HG03575 (cell line): ENCODE measurements at regions not wholly inside any gene's neighbourhood (a gene's known extent, or its start where the extent isn't known, plus 50 kb on each side); places are given as distances from the start of the nearest gene placed in this dataset.

Source experiments
- ATAC-seq: cut with Tn5 transposase; IDR thresholded peaks from one replicate; pipeline ENCODE4 v1.9.1; 2021; ENCODE audit not compliant: unreplicated experiment, insufficient number of reproducible peaks, low FRiP score; ENCODE audit errors: extremely low read depth

DNA sequence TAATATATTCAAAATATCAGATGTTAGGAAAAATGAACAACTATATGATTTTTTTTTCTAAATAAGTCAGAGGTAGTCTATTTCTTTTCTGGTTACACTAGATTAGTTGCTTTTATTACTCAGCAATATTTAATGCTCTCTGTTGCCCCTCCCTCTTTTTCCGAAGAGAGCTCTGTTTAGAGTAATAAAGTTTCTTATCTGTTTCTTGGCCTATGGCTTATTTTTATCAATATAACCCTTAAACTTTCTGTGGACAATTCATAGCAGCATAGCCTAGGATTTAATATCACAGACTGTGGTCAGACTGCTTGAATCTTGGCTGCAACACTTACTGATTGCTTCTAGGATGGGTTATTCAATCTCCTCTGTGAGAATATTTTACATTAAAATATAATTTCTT, 2315.4 kb upstream of the AGA start:
- ATAC-seq, result no peak

DNA sequence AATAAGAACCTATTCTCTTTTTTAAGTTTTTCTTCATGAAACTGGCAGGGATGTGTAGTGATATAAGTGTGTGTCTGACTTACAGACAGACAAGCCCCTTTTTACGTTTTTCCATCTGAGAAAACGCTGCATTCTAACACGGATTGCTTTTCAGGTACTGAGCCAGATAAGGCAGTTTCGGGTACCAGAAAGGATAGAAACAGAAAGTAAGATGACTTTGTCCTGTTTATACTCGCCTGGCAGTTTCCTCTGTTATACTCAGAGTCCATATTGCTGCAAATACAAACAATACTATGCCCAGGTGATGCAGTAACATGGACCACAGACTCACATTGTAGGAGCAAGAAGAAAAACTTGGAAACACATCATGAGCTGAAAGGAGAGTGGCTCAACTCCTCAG, 2320.6 kb upstream of the AGA start:
- no peak for ATAC-seq

DNA sequence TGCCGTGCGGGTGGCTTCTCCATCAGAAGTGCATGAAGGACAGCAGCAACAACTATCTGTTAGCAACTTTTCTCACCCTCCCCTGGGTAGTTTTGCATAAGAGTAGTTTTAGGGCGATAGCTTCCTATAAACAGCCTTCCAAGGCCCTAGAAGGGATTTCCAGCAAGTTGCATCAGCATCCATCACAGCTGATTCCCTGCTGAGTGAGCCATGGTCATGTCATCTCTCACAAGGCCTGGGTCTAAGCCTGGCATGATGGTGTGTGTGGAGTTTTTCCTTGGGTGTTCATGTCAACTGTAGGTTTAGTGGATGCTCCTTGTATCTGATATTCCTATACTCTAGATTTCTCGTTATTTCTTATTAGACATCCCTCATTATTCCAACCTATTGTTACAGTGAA, 2324.7 kb upstream of the AGA start:
- no peak for ATAC-seq

DNA sequence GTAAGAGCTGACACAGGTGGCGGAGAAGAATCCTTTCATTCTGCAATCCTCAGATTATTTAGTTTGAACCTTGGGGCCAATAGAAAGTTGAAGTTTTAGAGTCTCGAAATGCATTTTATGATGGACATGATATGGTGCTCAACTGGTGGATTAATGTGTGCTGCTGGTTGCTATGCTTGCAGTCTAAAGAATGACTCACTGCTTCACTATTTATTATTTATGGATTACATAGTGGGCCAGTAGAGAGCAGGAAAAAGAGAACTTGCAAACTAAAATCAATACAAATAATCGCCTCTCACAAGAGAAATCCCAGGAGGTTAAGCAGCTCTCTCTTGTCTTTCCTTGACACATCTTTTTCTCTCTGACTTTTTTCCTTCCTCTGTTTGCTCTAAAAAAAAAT, 2326.8 kb upstream of the AGA start:
- ATAC-seq, result no peak

DNA sequence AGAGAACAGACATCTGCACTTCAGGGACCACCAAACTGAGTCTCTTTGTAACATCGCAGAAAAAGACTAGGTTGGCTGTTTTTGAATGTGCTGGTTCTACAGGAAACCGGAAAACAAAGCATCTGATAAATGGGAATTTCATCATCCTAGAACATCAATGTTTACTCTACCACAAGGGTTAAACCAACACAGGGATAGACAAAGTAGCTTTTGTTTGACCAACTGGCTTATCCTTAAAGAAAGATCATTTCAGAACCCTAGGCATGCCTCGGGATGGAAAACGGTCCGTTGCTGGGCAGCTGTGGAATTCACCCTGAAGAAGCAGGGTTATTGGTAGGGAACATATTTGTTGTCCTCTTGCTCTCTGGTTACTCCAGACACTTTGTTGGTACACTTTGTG, 2355.5 kb upstream of the AGA start:
- no peak for ATAC-seq

DNA sequence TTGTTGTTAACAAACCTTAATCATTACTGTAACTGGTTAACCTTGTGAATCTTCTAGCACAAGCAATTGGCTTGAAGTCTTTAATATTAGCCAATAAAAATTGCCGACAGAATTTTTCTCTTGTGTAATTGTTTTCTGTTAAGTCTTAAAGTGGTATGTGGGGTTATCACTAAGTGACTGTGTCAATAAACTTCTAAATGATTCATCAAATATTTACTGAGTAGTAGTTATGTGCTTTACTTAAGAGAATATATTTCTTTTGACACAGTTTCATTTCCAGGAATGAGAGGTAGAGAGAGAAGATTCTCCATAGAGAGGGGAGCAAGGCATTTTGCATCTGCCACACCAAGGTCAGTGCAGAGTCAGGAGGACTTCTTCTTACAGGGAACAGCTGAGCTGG, 2361.6 kb upstream of the AGA start:
- no peak for ATAC-seq

DNA sequence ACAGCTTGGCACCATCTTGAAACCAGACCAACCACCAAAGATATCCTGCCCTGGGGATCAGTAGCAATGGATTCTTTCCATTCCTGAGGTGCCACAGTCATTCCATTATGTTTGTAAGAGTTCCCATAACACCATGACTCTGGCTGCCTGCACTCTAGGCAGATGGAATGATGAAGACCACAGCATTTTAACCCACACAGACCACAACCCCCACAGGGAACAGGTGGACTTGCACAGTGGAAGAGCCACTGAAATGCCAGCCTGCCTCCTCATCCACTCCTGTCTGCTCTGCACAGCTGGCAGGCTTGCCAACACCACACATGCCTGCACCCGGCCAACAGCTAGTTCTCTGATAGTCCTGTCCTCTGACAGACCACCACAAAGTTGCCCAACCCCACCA, 2362.2 kb upstream of the AGA start:
- ATAC-seq, result no peak

DNA sequence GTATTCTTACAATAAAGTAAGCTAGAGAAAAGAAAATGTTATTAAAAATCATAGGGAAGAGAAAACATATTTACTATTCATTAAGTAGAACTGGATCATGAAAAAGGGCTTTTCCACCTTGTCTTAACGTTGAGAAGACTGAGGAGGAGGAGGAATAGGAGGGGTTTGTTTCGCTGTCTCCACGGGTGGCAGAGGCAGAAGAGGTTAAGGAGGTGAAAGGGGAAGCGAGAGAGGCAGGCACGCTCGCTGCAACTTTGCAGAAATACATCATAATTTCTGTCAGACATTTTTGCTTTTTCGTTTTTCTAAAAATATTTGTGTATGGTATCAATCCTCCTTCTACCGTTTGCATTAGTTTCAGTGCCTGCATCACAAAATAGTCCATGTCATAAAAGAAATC, 2375.1 kb upstream of the AGA start:
- ATAC-seq, result no peak

DNA sequence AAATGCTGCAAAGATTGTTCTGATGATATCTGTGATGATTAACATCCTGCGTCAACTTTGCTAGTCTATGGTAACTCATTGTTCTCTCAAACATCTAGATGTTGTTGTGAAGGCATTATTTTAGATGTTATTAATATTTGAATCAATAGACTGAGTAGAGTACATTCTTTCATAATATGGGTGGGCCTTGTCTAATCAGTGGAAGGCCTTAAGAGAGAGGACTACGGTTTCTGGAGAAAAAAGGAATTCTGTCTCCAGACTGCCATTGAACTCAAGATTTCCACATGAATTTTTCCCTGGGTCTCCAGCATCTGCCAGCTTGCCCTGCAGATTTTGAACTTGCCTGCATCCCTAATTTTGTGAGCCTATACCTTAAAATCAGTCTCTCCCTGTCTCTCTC, 2381.1 kb upstream of the AGA start:
- no peak for ATAC-seq

DNA sequence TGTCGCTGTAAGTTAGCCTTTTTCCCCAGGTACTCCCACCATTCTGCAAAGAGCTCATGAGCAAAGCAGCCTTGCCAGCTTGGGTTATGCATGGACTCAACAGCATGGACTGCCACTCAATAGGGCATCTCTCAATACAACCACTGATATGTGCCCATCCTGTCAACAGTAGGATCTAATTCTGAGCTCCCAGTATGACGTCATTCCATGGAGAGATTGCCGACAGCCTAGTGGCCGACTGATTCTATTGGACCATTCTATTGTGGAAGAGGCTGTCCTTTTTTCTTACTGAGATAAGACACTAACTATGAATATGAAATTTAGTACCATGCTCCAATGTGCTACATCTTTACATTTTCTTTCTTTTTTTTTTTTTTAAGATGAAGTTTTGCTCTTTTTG, 2389.0 kb upstream of the AGA start:
- no peak for ATAC-seq

DNA sequence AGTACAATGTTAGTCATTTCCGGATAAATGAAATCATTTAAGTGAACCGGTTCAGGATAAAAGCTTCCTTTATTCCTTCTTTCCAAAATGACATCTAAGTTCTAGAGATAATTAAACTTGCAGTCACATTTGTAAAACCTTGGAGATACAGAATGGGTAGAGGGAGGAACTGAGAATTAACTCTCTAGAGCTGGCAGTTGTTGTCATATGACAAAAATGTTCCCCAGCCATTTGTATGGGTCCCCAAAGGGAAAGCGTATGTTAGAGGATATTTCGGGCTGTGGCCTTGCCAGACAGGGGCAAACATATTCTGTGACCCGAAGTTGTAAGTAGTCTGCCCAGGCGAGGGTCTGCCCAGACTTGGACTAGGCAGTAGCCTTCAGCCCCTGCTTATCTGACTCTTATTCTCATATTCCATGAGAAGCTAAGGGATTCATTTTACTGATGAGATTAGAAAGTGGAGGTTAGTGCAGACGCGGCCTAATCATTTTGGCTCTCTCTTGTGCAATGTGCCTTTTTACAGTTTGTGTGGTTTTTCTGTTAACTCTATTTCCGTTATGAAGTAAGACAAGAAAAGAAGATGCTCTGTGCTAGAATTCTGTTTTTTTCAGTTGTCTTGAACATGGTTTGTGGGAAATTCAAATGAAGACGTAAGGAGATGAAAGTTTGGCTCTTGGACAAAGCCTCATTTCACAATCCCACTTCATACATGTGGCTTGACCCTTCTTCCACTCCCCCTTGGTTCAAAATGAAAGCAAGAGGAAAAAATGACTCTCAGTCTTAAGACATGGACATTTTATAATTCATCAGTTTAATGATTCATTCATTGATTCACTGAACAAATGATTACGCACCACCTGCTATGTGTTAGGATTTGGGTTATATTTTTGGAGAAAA, 2394.2 kb upstream of the AGA start:
- no peak for ATAC-seq

DNA sequence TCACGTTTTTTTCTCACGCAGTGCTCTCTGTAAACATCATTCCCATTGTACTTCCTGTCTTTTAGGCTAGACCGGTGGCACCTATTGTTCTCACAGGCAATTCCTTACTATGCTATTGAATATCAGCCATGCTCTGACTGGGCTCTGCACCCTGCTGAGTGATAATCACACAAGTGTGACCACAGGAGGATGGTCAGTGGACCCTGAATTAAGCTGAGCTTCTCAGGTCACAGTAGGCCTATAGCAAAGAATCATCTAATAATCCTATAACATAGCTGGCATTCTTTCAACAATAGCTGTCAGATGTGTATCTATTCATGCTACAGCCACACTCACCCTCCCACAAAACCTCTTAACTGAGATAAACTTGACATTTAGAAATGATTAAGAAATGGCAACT, 2399.8 kb upstream of the TENM3 start:
- no peak for ATAC-seq

DNA sequence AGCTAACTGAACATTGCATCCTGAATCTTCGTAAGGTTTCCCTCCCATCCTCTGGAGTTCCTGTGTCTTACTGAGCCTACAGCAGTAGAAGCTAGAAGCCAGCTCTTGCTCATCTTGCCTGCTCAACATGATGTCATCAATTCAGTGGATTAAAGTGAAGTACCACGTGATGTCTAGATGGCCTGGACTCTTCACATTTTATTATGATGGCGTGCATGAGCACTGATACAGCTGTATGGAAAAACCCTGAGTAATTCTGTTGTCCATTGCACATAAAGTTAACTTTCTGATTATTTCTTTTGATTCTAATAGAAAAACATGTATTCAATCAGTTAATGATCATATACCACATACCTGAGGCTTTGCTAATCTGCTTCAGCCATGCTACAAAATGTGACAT, 2387.7 kb upstream of the TENM3 start:
- no peak for ATAC-seq

DNA sequence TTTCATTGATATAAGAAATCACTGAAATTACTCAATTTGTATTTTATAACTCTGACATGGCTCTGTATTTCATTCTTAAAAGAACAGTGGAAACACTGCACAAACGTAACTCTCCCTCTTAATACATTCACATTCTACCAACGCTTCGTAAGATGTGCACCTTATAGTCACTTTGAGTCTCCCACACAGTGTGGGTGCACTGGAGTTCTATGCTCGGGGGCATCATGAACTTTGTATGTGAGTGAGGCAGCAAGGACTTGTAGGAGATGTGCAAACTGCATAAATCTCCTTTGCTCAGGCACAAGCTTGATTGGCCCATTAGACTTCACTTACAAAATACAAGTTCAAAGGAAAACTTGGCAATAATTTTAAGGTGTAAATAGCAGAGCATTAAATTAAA, 2385.0 kb upstream of the TENM3 start:
- ATAC-seq, result no peak

DNA sequence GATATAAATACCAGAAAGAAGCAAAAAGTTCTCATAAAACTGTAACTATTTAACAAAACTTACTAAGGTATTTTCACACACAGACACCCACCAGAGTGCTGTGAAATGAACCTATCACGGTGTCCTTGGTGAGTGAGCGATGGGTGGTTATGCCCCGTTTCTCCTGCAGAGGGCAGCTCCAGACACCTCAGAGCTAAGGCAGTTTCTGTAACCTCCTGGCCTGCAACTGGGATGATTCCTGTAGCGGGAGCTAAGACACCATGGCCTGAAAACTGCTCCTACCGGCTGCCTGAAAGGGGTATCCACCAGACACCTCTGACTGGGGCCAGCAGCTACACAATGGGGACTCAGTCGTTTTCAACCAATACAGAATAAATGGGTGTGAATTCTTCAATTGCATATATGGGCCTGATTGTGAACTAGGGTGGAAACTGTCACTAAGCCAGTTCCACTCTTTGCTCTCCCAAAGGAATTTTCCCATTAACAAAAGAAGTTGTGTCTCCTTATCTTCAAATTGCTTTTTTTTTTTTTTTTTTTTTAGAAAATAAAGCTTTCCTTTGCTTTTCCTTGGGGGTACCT, 2375.8 kb upstream of the TENM3 start:
- peak; percentile 85 for ATAC-seq

DNA sequence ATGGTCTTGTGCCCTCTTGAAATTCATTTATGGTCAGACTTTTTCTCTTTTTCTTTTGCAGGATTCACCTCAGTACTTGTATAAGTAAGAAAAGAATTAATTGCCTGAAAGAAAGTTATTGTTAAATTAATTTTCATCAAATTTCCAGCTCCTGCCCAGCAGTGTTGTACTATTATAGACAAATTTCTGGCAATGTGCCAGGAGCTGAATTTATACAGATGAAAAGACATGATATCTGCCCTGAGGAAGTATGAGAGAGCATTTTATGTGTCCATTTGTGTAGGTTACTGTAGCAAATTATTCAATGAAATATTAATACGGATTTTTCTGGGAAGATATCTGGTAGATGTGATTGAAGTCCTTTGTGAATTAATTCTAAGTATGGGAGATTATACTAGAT, 2371.5 kb upstream of the TENM3 start:
- ATAC-seq, result no peak

DNA sequence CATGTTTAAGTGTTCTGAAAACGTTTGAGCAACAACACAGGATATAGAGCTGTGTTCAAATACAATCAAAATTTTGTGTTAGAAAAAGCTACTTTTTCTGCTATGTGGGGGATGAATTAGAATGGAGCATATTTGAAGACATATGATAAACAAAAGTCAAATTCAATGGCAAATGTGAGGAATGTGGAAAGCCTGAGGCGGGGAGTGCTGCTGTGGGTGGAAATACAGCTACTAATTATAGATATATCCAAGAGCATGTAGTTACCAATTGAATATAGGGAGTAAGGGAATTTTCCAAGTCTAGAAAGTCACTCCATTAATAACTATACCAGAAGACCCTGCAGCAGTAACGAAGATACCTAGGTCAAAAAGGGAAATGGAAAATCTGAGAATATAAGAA, 2370.4 kb upstream of the TENM3 start:
- no peak for ATAC-seq

DNA sequence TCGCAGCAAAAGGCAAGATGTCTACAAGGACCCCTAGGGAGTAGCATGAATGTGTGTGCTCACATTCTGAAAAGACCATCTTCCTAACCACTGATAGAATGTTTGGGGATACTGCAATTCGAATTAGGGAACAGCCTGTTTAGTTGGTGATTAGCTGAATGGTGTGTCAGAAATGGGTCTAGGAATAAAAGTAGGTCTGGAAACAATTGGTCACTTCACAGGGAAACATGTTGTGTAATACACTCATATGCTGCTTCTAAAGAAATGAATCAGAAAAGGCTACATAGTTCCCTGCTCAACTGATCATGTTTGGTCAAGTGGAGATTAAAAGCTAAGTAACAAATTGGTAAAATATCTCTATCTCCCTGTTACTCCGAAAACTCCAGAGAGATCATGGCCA, 2362.4 kb upstream of the TENM3 start:
- ATAC-seq, result no peak

DNA sequence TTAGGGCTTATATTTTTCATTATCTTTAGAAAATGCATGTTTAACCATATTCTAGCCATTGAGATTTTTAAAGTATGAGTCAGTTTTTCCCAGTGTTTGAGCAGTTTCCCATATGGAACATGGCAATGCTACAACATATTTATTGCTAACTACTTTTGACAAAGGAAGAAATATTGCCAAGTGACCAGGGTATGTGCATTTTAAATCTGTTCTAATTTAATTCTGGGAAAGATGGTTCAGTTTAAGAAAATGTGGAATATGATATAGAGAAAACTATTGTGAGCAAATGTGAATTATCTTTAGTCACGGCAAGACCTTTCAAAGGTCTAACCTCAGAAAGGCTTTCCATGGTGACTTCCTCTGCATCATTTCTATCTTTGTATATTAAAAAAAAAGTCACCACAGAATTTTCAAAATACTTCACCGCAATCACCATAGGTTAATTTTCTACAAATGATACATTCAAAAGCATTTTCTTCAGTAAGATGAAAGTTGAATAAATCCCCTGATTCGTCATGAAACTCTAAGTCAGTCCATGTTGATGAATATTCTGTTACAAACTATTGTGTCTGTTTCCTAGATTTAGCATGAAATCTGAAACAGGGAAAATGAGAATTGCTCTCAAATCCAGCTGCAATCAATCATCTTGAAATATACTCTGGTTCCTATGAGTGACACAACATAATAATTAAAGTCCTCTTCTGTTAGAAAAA, 2349.0 kb upstream of the TENM3 start:
- no peak for ATAC-seq

DNA sequence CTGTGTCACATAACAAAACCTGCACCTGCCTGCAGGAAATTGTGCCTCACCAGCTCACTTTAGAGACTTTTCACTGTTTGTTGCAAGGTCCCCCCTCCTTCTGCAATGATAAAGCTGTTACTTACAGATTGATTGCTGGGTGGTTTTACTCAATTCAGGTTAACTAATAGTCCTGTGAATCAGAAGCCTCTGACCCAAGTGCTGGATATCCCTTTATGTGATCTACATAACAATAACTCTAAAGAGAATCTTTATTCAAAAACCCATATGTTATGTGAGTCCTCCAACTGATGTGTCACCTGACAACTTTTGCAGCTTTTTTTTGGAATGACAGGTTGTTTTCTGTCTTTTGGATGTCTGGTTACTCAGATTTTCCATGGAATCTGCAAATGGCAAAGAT, 2323.6 kb upstream of the TENM3 start:
- no peak for ATAC-seq
